HEK293T (cell line): ENCODE measurements at regions not wholly inside any gene's neighbourhood (a gene's known extent, or its start where the extent isn't known, plus 50 kb on each side); places are given as distances from the start of the nearest gene placed in this dataset.

Source experiments
- BHLHE40 ChIP-seq: fragments of 450-650 bp; IDR thresholded peaks from 2 replicates; pipeline ENCODE4 v1.6.1; 2016; ENCODE audit warnings: mild to moderate bottlenecking, moderate library complexity, borderline replicate concordance
- CTBP1 ChIP-seq: fragments of 450-650 bp; IDR thresholded peaks from 2 replicates; pipeline ENCODE4 v1.6.1; 2016; ENCODE audit warnings: borderline replicate concordance
- ELF4 ChIP-seq: fragments of 450-650 bp; IDR thresholded peaks from 2 replicates; pipeline ENCODE4 v1.6.1; 2017; ENCODE audit warnings: antibody characterized with exemption
- FOXA1 ChIP-seq: fragments of 450-650 bp; IDR thresholded peaks from 2 replicates; pipeline ENCODE4 v1.6.1; 2016; ENCODE audit warnings: mild to moderate bottlenecking
- FOXK2 ChIP-seq: fragments of 450-650 bp; IDR thresholded peaks from 2 replicates; pipeline ENCODE4 v1.6.1; 2016; ENCODE audit warnings: mild to moderate bottlenecking
- FOXM1 ChIP-seq: fragments of 450-650 bp; IDR thresholded peaks from 2 replicates; pipeline ENCODE4 v1.6.1; 2017; ENCODE audit warnings: mild to moderate bottlenecking, borderline replicate concordance
- HDGF ChIP-seq: fragments of 450-650 bp; IDR thresholded peaks from 2 replicates; pipeline ENCODE4 v1.6.1; 2017; ENCODE audit warnings: antibody characterized with exemption, borderline replicate concordance
- L3MBTL2 ChIP-seq: fragments of 450-650 bp; conservative IDR thresholded peaks from 2 replicates; pipeline ENCODE4 v1.6.1; 2016; ENCODE audit warnings: mild to moderate bottlenecking
- LEF1 ChIP-seq: fragments of 450-650 bp; IDR thresholded peaks from 2 replicates; pipeline ENCODE4 v1.6.1; 2017; ENCODE audit warnings: mild to moderate bottlenecking, borderline replicate concordance
- NFRKB ChIP-seq: fragments of 450-650 bp; IDR thresholded peaks from 2 replicates; pipeline ENCODE4 v1.6.1; 2016; ENCODE audit warnings: mild to moderate bottlenecking, moderate library complexity
- SP1 ChIP-seq: fragments of 450-650 bp; IDR thresholded peaks from 2 replicates; pipeline ENCODE4 v1.6.1; 2017
- SUZ12 ChIP-seq: fragments of 450-650 bp; IDR thresholded peaks from 2 replicates; pipeline ENCODE4 v1.6.1; 2016; ENCODE audit warnings: mild to moderate bottlenecking
- TARDBP ChIP-seq: fragments of 450-650 bp; IDR thresholded peaks from 2 replicates; pipeline ENCODE4 v1.6.1; 2016
- ZNF384 ChIP-seq: fragments of 450-650 bp; IDR thresholded peaks from 2 replicates; pipeline ENCODE4 v1.6.1; 2016

DNA sequence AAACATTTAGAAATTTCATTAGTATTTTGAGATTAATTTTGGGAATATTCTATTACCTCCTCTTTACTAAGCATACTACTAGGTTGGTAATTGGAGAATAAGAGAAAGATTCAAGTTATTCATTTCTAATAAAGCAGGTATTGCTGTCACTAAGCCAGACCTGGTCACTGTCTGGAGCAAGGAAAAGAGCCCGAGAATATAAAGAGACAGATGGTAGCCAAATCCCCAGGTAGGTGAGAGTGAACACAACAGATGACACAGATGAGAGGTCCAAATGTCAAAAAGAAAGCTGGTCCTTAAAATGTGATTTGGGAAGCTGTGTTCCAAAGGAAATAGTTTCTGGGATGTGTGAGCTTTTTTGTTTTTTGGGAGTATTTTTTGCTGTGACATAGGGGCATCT is 128.6 kb downstream of the ZNF100 start:
- TF ChIP-seq ELF4 (no peak), FOXK2 (no peak), FOXA1 (no peak), SUZ12 (no peak), LEF1 (no peak), FOXM1 (no peak), BHLHE40 (no peak), CTBP1 (no peak), L3MBTL2 (no peak), SP1 (no peak), HDGF (no peak), NFRKB (no peak), ZNF384 (no peak), TARDBP (no peak)
